GM21367 (cell line): ENCODE measurements at regions not wholly inside any gene's neighbourhood (a gene's known extent, or its start where the extent isn't known, plus 50 kb on each side); places are given as distances from the start of the nearest gene placed in this dataset.
"Not testable (repeated sequence)": the region's sequence is repeated elsewhere in the genome, so short reads cannot be mapped to it uniquely, and the experiment has no call there.

ENCODE experiments used
- ATAC-seq: cut with Tn5 transposase; IDR thresholded peaks from one replicate; pipeline ENCODE4 v1.9.1; 2021; ENCODE audit not compliant: unreplicated experiment

- ATAC-seq, result no peak
These were observed 149.3 kb downstream of the TGFB2 start for GRCh38 chr1:218494449-218494852.

GRCh38 chr1:218495931-218496330 lies 150.8 kb downstream of the TGFB2 start:
- ATAC-seq, result no peak

GRCh38 chr1:218496561-218496960 lies 151.4 kb downstream of the TGFB2 start:
- ATAC-seq, result no peak

GRCh38 chr1:218498056-218498938 lies 153.2 kb downstream of the TGFB2 start:
- no peak for ATAC-seq

- no peak for ATAC-seq
These were observed 154.0 kb downstream of the TGFB2 start for GRCh38 chr1:218499011-218499691.

- no peak for ATAC-seq
These were observed 154.8 kb downstream of the TGFB2 start for GRCh38 chr1:218499911-218500310.

GRCh38 chr1:218501161-218501560 lies 156.0 kb downstream of the TGFB2 start:
- no peak for ATAC-seq

- ATAC-seq, result no peak
These were observed 157.2 kb downstream of the TGFB2 start for GRCh38 chr1:218502383-218502782.

- no peak for ATAC-seq
These were observed 158.0 kb downstream of the TGFB2 start for GRCh38 chr1:218503102-218503501.

GRCh38 chr1:218507355-218508002 lies 162.3 kb downstream of the TGFB2 start:
- no peak for ATAC-seq

- ATAC-seq, result no peak
These were observed 165.1 kb downstream of the TGFB2 start for GRCh38 chr1:218510153-218510772.

GRCh38 chr1:218513328-218513727 lies 168.2 kb downstream of the TGFB2 start:
- no peak for ATAC-seq

GRCh38 chr1:218514689-218515088 lies 169.6 kb downstream of the TGFB2 start:
- ATAC-seq, result no peak

GRCh38 chr1:218516526-218516925 lies 171.4 kb downstream of the TGFB2 start:
- ATAC-seq, result no peak

- ATAC-seq, result no peak
These were observed 172.3 kb downstream of the TGFB2 start for GRCh38 chr1:218517459-218517858.

- no peak for ATAC-seq
These were observed 173.1 kb downstream of the TGFB2 start for GRCh38 chr1:218518216-218518740.

- ATAC-seq, result not testable (repeated sequence)
These were observed 175.5 kb downstream of the TGFB2 start for GRCh38 chr1:218520646-218521045.

GRCh38 chr1:218521414-218522169 lies 176.5 kb downstream of the TGFB2 start:
- ATAC-seq, result no peak

- no peak for ATAC-seq
These were observed 179.4 kb downstream of the TGFB2 start for GRCh38 chr1:218524526-218524925.

- ATAC-seq, result no peak
These were observed 179.9 kb downstream of the TGFB2 start for GRCh38 chr1:218525031-218525430.
